Gastrocnemius medialis (tissue), 4 donors: ENCODE measurements at regions not wholly inside any gene's neighbourhood (a gene's known extent, or its start where the extent isn't known, plus 50 kb on each side); places are given as distances from the start of the nearest gene placed in this dataset.
"Not testable (repeated sequence)": the region's sequence is repeated elsewhere in the genome, so short reads cannot be mapped to it uniquely, and the experiment has no call there.

Experiments
- ATAC-seq, 2 donors: fragments of 150-250 bp; one replicate each; pipeline ENCODE4 v1.9.1; 2016
- DNase-seq, 2 donors: peaks; one replicate each; pipeline ENCODE4 v3.0.0-alpha.2; 2019
- H3K27ac ChIP-seq, 4 donors: fragments of 200-600 bp; sonication (generic); 1 replicate in 1 of 4; 2 replicates in 3 of 4; pipeline ENCODE4 v1.5.1; 2016 to 2018; ENCODE audit warnings: mild to moderate bottlenecking in 2 of 4, moderate library complexity in 1 of 4
- H3K27me3 ChIP-seq, 3 donors: fragments of 200-600 bp; sonication (generic) in 2 of 3; 1 replicate in 1 of 3; 2 replicates in 2 of 3; pipeline versions ENCODE4 v1.5.1 to v1.6.0; 2016 to 2019; ENCODE audit warnings: mild to moderate bottlenecking in 1 of 3, moderate library complexity in 1 of 3
- H3K36me3 ChIP-seq, 2 donors: fragments of 200-600 bp; sonication (generic) in 1 of 2; one replicate each; pipeline ENCODE4 v1.5.1; 2017 to 2018
- H3K4me1 ChIP-seq, 2 donors: fragments of 200-600 bp; sonication (generic) in 1 of 2; one replicate each; pipeline ENCODE4 v1.5.1; 2016 to 2017; ENCODE audit warnings: mild to moderate bottlenecking in 2 of 2
- H3K4me3 ChIP-seq, 4 donors: fragments of 200-600 bp; sonication (generic) in 3 of 4; 1 replicate in 1 of 4; 2 replicates in 3 of 4; pipeline ENCODE4 v1.5.1; 2016 to 2019; ENCODE audit warnings: mild to moderate bottlenecking in 2 of 4
- H3K9me3 ChIP-seq, 3 donors: fragments of 200-600 bp; sonication (generic) in 2 of 3; 1 replicate in 1 of 3; 2 replicates in 2 of 3; pipeline ENCODE4 v1.5.1; 2016 to 2019
- POLR2A ChIP-seq, 2 donors: fragments of 450-650 bp; IDR thresholded peaks; one replicate each; pipeline ENCODE4 v1.6.1; 2017; ENCODE audit warnings: antibody characterized with exemption in 2 of 2, mild to moderate bottlenecking in 2 of 2, moderate library complexity in 2 of 2
- in situ Hi-C, 4 donors: fragments of 200-750 bp; cut with MboI; loops; one replicate each; pipeline versions ENCODE4 v1.15.0 to v1.8.0; 2017; ENCODE audit warnings: low sequenced_read_pairs in 4 of 4
- intact Hi-C: fragments of 100-400 bp; cut with DNase I; formaldehyde crosslinking; loops from one replicate; pipeline ENCODE4 v1.15.1; 2023; ENCODE audit warnings: low total_unique reads
- TF ChIP-seq, protein P1 (sequence below), 5 experiments: fragments of 450-650 bp in 3 of 5; fragments of 200-600 bp in 2 of 5; sonication (generic) in 2 of 5; IDR thresholded peaks in 4 of 5; conservative IDR thresholded peaks in 1 of 5; 1 replicate in 4 of 5; 2 replicates in 1 of 5; pipeline ENCODE4 v1.5.1; 2016 to 2019; ENCODE audit warnings: antibody characterized with exemption in 5 of 5, mild to moderate bottlenecking in 3 of 5, moderate library complexity in 3 of 5

DNA sequence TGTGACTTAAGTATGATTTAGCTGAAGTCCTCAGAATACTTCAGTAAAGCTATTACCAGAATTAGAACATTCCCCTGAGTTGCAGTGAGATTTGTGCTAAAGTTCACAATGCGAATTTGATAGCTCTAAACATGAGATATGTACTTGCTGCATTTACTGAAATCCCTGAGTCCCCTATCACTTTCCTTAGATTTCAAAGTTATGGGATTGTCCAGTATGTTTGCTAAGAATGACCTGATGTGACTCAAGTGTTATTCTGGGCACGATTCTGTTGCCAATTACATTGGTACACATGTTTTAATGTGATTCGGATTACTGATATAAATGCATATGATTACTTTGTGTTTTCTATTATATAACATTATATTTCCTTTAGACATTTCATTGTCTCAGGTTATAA is 91.3 kb upstream of the AMOT start:
- peak; percentile 66 to 74 for ATAC-seq
- intact Hi-C loops: loop anchor here (10.0 kb wide), 2 partner anchors 167 to 257 kb away; partner anchors contain the start of gene LHFPL1

DNA sequence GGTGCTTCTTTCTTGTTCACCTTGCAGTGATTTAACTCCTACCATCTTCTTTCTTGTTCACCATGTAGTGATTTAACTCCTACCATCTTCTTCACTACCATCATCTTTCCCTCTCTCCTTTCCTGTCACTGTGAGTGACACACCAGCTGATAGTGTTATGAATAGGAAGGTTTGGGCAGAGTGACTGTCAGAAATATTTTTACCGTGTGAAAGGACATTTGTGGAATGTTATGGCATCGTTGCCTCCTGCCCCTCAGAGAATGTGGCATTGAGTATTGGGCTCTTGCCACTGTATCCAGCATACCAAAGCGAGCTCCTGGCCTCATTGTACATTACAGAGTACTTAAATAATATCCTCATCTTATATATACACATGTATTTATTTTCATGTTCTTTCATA is 90.8 kb upstream of the AMOT start:
- peak; percentile 81 to 85 for ATAC-seq
- Histone ChIP-seq H3K36me3 (no peaks in the 10 kb centered on the region), H3K4me3 (no peak overlapping the region), H3K9me3 (no peaks in the 10 kb centered on the region), H3K27ac (peak overlapping the region in 2 of 4 donors; percentile 54 to 57), H3K4me1 (no peaks in the 10 kb centered on the region), H3K27me3 (no peaks in the 10 kb centered on the region)
- in situ Hi-C loops (no loop called here), intact Hi-C loops (loop anchor here (10.0 kb wide), 2 partner anchors 167 to 257 kb away; partner anchors contain the start of gene LHFPL1)
- TF ChIP-seq, protein P1, sequence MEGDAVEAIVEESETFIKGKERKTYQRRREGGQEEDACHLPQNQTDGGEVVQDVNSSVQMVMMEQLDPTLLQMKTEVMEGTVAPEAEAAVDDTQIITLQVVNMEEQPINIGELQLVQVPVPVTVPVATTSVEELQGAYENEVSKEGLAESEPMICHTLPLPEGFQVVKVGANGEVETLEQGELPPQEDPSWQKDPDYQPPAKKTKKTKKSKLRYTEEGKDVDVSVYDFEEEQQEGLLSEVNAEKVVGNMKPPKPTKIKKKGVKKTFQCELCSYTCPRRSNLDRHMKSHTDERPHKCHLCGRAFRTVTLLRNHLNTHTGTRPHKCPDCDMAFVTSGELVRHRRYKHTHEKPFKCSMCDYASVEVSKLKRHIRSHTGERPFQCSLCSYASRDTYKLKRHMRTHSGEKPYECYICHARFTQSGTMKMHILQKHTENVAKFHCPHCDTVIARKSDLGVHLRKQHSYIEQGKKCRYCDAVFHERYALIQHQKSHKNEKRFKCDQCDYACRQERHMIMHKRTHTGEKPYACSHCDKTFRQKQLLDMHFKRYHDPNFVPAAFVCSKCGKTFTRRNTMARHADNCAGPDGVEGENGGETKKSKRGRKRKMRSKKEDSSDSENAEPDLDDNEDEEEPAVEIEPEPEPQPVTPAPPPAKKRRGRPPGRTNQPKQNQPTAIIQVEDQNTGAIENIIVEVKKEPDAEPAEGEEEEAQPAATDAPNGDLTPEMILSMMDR (IDR thresholded peaks at IDR 0.05 in 4 of 5, conservative IDR thresholded peaks at IDR 0.05 in 1 of 5): no peak
- TF ChIP-seq POLR2A (IDR thresholded peaks at IDR 0.05): no peak
- peak in 1 of 2 donors; percentile 10 for DNase-seq

More for the DNA sequence above, 91.3 kb upstream of the AMOT start:
- Histone ChIP-seq H3K27ac (peak overlapping the region in 2 of 4 donors; percentile 54 to 57), H3K4me1 (no peaks in the 10 kb centered on the region), H3K9me3 (no peaks in the 10 kb centered on the region), H3K4me3 (no peak overlapping the region), H3K27me3 (no peaks in the 10 kb centered on the region), H3K36me3 (no peaks in the 10 kb centered on the region)
- no peak for DNase-seq
- in situ Hi-C loops: no loop called here
- TF ChIP-seq, protein P1 (IDR thresholded peaks at IDR 0.05 in 4 of 5, conservative IDR thresholded peaks at IDR 0.05 in 1 of 5): no peak
- no peak for TF ChIP-seq POLR2A (IDR thresholded peaks at IDR 0.05)

DNA sequence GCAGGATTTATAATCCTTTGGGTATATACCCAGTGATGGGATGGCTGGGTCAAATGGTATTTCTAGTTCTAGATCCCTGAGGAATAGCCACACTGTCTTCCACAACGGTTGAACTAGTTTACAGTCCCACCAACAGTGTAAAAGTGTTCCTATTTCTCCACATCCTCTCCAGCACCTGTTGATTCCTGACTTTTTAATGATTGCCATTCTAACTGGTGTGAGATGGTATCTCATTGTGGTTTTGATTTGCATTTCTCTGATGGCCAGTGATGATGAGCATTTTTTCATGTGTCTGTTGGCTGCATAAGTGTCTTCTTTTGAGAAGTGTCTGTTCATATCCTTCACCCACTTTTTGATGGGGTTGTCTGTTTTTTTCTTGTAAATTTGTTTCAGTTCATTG is 82.8 kb upstream of the AMOT start:
- H3K36me3 ChIP-seq, H3K4me1 ChIP-seq, in situ Hi-C loops, H3K27me3 ChIP-seq, H3K4me3 ChIP-seq, ATAC-seq, H3K27ac ChIP-seq, H3K9me3 ChIP-seq, intact Hi-C loops, DNase-seq: not testable (repeated sequence)

DNA sequence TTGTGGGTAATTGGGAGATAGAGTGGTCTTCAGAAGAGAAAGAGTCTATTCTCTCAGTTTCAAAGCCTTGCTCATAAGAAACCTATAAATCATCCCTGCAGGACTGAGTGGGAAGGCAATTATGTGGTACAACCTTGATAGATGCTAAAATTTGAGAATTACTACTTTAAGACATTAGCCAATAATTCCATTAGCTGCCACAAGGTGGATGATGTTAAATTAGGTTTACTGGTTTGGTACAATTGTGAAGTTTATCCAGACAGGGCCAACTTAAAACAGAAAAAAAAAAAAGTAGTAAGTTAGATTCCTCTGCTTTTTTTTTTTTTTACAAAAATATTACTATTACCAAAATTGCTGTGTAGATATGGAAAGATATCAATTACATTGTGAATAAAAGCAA is 73.2 kb upstream of the AMOT start:
- no peaks in the 10 kb centered on the region for H3K27me3 ChIP-seq
- ATAC-seq (no peak), DNase-seq (no peak)
- in situ Hi-C loops (no loop called here), intact Hi-C loops (no loop called here)
- no peaks in the 10 kb centered on the region for H3K9me3 ChIP-seq
- TF ChIP-seq POLR2A (IDR thresholded peaks at IDR 0.05): no peak
- TF ChIP-seq, protein P1 (IDR thresholded peaks at IDR 0.05 in 4 of 5, conservative IDR thresholded peaks at IDR 0.05 in 1 of 5): no peak
- no peaks in the 10 kb centered on the region for H3K4me1 ChIP-seq
- no peaks in the 10 kb centered on the region for H3K36me3 ChIP-seq
- H3K4me3 ChIP-seq: no peak overlapping the region
- H3K27ac ChIP-seq: no peak overlapping the region

DNA sequence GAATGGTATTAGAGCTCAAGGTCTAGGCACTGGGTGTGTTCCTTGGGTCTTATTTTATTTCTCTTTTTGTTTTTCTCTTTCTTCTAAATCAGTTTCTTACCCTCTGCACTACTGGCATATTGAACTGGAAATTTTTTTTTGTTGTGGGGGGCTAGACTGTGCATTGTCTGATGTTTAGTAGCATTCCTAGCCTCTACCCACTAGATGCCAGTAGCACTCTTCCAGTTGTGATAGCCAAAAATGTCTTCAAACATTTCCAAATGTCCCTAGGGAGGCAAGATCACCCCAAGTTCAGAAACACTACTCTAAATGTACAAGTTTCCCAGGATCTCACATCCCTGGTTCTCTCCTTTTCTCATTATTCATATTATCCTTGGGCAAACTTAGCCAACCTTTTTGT is 69.8 kb upstream of the AMOT start:
- ATAC-seq (no peak), DNase-seq (no peak)
- Histone ChIP-seq H3K27me3 (no peaks in the 10 kb centered on the region), H3K4me3 (no peak overlapping the region), H3K27ac (no peak overlapping the region), H3K9me3 (no peaks in the 10 kb centered on the region), H3K4me1 (no peaks in the 10 kb centered on the region), H3K36me3 (no peaks in the 10 kb centered on the region)
- intact Hi-C loops (no loop called here), in situ Hi-C loops (no loop called here)
- TF ChIP-seq POLR2A (IDR thresholded peaks at IDR 0.05): no peak
- TF ChIP-seq, protein P1 (IDR thresholded peaks at IDR 0.05 in 4 of 5, conservative IDR thresholded peaks at IDR 0.05 in 1 of 5): no peak
